ENCODE measurements at regions not wholly inside any gene's neighbourhood (a gene's known extent, or its start where the extent isn't known, plus 50 kb on each side); places are given as distances from the start of the nearest gene placed in this dataset.

DNA sequence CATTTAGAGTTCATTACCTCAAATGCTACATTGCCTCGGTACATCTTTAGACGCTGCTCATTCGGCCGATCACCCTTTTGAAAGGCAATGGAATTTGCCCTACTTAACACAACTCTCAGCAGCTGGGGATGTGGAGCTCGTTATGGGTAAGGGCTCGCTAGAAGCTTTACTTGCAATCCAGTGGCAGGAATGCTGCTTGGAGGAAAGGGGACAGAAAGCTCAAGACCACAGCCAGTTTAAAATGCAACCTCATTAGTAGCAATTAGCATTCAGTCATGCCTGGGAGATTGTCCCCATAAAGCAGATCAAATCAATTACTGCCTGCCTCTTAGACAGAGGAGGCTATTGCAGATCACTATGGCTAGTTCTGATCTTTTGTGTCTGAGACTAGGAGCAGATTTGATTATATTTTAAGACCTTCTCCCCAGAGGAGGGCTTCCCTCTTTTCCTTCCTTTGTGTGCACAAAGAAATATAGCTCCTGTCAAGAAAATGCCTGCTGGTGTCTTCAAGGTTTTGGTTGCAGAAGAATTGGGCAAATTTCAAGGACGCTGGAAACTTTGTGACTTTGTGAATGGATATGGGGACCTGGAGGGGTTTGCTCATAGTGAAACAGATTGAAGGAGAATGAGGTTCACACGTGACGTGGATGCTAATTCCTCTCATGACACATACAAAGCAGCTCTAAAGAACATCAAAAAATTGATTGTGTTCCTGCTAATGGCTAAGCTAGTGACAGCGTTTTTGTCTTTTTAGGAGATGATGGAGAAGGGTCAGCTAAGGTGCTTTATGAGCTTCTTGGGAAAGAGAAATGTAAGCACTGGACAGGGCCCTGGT lies 237.5 kb upstream of the GLRA2 start:
- DNase-seq (ENCODE audit: low read depth, low spot score) (no peak), FAIRE-seq (no peak)
- Histone ChIP-seq H3K79me2 (ENCODE audit: control insufficient read depth, insufficient read depth, low read length) (no peaks in the 10 kb centered on the region), H3K4me1 (ENCODE audit: control insufficient read depth, extremely low read depth, insufficient read depth, low read length) (no peaks in the 10 kb centered on the region), H3K9ac (replicated peaks; ENCODE audit: extremely low read depth, insufficient read depth, low read length) (no peak overlapping the region), H3K27me3 (ENCODE audit: control insufficient read depth in 2 of 2, insufficient read depth in 2 of 2, low read length in 2 of 2) (no peaks in the 10 kb centered on the region), H3K4me2 (ENCODE audit: insufficient read depth, low read length) (no peak overlapping the region), H2AFZ (ENCODE audit: low read depth, low read length) (no peak overlapping the region), H3K9me1 (replicated peaks; ENCODE audit: control insufficient read depth, extremely low read depth, insufficient read depth, low read length) (no peaks in the 10 kb centered on the region), H4K20me1 (replicated peaks; ENCODE audit: control insufficient read depth, extremely low read depth, insufficient read depth, low read length) (no peaks in the 10 kb centered on the region), H3K36me3 (ENCODE audit: control insufficient read depth in 2 of 2, extremely low read depth in 1 of 2, insufficient read depth in 2 of 2, low read length in 2 of 2) (no peaks in the 10 kb centered on the region), H3K9me3 (replicated peaks; ENCODE audit: control insufficient read depth, insufficient read depth, low read length) (no peaks in the 10 kb centered on the region), H3K27ac (ENCODE audit: insufficient read depth, low read depth, low read length) (no peak overlapping the region), H3K4me3 (replicated peaks in 1 of 3; ENCODE audit: insufficient read depth in 1 of 3, low read depth in 1 of 3, low read length in 3 of 3) (no peak overlapping the region)
- POLR2A ChIA-PET: no interaction called here
- BruUV-seq (replicated peaks): no TSS peak
- CTCF ChIA-PET: no interaction called here
- dilution Hi-C loops (cut with MboI; ENCODE audit: extremely low pct_ligation_motif_present, low sequenced_read_pairs): no loop called here
- intact Hi-C loops (cut with micrococcal nuclease): no loop called here
- TF ChIP-seq EZH2 (IDR thresholded peaks at IDR 0.05; ENCODE audit: borderline replicate concordance, low read depth, low read length, severe bottlenecking) (no peak), POLR2AphosphoS5 (IDR thresholded peaks at IDR 0.05; ENCODE audit: insufficient read depth, low read depth, low read length) (no peak), FOS (IDR thresholded peaks at IDR 0.05; ENCODE audit: borderline replicate concordance, insufficient read depth, low read length) (no peak), POLR2A (IDR thresholded peaks at IDR 0.05; ENCODE audit: low read depth, low read length) (no peak), MYC (IDR thresholded peaks at IDR 0.05; ENCODE audit: low read depth, low read length) (no peak), JUN (IDR thresholded peaks at IDR 0.05; ENCODE audit: borderline replicate concordance, insufficient read depth, insufficient read length, low read depth) (no peak), GATA2 (IDR thresholded peaks at IDR 0.05; ENCODE audit: insufficient read depth, insufficient read length, low read depth, low read length) (no peak)
- TF ChIP-seq, protein P1, sequence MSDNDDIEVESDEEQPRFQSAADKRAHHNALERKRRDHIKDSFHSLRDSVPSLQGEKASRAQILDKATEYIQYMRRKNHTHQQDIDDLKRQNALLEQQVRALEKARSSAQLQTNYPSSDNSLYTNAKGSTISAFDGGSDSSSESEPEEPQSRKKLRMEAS (IDR thresholded peaks at IDR 0.05; ENCODE audit: insufficient read depth, insufficient read length): no peak
- TF ChIP-seq, protein P2, sequence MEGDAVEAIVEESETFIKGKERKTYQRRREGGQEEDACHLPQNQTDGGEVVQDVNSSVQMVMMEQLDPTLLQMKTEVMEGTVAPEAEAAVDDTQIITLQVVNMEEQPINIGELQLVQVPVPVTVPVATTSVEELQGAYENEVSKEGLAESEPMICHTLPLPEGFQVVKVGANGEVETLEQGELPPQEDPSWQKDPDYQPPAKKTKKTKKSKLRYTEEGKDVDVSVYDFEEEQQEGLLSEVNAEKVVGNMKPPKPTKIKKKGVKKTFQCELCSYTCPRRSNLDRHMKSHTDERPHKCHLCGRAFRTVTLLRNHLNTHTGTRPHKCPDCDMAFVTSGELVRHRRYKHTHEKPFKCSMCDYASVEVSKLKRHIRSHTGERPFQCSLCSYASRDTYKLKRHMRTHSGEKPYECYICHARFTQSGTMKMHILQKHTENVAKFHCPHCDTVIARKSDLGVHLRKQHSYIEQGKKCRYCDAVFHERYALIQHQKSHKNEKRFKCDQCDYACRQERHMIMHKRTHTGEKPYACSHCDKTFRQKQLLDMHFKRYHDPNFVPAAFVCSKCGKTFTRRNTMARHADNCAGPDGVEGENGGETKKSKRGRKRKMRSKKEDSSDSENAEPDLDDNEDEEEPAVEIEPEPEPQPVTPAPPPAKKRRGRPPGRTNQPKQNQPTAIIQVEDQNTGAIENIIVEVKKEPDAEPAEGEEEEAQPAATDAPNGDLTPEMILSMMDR (IDR thresholded peaks at IDR 0.05; ENCODE audit: extremely low read depth in 1 of 2, insufficient read depth in 1 of 2, low read depth in 1 of 2, low read length in 2 of 2): no peak

Data from endothelial cell of umbilical vein (primary cell).